Vagina (tissue), 2 donors: ENCODE measurements at regions not wholly inside any gene's neighbourhood (a gene's known extent, or its start where the extent isn't known, plus 50 kb on each side); places are given as distances from the start of the nearest gene placed in this dataset.

ENCODE experiments used
- DNase-seq, 2 donors: peaks; one replicate each; pipeline ENCODE4 v3.0.0-alpha.2; 2017; ENCODE audit errors: extremely low spot score in 2 of 2
- H3K27ac ChIP-seq: fragments of 200-600 bp; sonication (generic); one replicate; pipeline ENCODE4 v1.5.1; 2019
- H3K27me3 ChIP-seq: fragments of 200-600 bp; sonication (generic); one replicate; pipeline ENCODE4 v1.5.1; 2019
- H3K36me3 ChIP-seq, 2 donors: fragments of 200-600 bp; sonication (generic); one replicate each; pipeline ENCODE4 v1.5.1; 2017 to 2019
- H3K4me1 ChIP-seq: fragments of 200-600 bp; sonication (generic); one replicate; pipeline ENCODE4 v1.5.1; 2019
- H3K4me3 ChIP-seq, 2 donors: fragments of 200-600 bp; sonication (generic); 1 replicate in 1 of 2; 2 replicates in 1 of 2; pipeline ENCODE4 v1.5.1; 2016 to 2019
- H3K9me3 ChIP-seq: fragments of 200-600 bp; sonication (generic); one replicate; pipeline ENCODE4 v1.5.1; 2019
- POLR2A ChIP-seq, 2 donors: fragments of 450-650 bp; IDR thresholded peaks; one replicate each; pipeline ENCODE4 v1.6.1; 2017; ENCODE audit warnings: antibody characterized with exemption in 2 of 2, mild to moderate bottlenecking in 2 of 2, moderate library complexity in 2 of 2
- POLR2AphosphoS5 ChIP-seq, 2 donors: sonication (generic); formaldehyde crosslinking; IDR thresholded peaks; one replicate each; pipeline ENCODE4 v1.9.0; 2017; ENCODE audit warnings: antibody characterized with exemption in 2 of 2, mild to moderate bottlenecking in 2 of 2, low read depth in 1 of 2; ENCODE audit not compliant: insufficient read depth in 1 of 2
- intact Hi-C: fragments of 100-400 bp; cut with DNase I; formaldehyde crosslinking; loops from one replicate; pipeline ENCODE4 v1.15.1; 2023
- TF ChIP-seq, protein P1 (sequence below), 3 experiments: fragments of 450-650 bp in 2 of 3; fragments of 200-600 bp in 1 of 3; sonication (generic) in 1 of 3; IDR thresholded peaks; one replicate each; pipeline ENCODE4 v1.5.1; 2017 to 2019; ENCODE audit warnings: antibody characterized with exemption in 3 of 3, mild to moderate bottlenecking in 2 of 3, moderate library complexity in 2 of 3

GRCh38 chr6:140602431-140603248 lies 1228.2 kb upstream of the CITED2 start:
- Histone ChIP-seq H3K9me3 (no peaks in the 10 kb centered on the region), H3K27me3 (no peaks in the 10 kb centered on the region), H3K4me1 (no peaks in the 10 kb centered on the region), H3K36me3 (no peaks in the 10 kb centered on the region), H3K4me3 (no peak overlapping the region), H3K27ac (no peak overlapping the region)
- TF ChIP-seq, protein P1, sequence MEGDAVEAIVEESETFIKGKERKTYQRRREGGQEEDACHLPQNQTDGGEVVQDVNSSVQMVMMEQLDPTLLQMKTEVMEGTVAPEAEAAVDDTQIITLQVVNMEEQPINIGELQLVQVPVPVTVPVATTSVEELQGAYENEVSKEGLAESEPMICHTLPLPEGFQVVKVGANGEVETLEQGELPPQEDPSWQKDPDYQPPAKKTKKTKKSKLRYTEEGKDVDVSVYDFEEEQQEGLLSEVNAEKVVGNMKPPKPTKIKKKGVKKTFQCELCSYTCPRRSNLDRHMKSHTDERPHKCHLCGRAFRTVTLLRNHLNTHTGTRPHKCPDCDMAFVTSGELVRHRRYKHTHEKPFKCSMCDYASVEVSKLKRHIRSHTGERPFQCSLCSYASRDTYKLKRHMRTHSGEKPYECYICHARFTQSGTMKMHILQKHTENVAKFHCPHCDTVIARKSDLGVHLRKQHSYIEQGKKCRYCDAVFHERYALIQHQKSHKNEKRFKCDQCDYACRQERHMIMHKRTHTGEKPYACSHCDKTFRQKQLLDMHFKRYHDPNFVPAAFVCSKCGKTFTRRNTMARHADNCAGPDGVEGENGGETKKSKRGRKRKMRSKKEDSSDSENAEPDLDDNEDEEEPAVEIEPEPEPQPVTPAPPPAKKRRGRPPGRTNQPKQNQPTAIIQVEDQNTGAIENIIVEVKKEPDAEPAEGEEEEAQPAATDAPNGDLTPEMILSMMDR (IDR thresholded peaks at IDR 0.05) = no peak
- TF ChIP-seq POLR2A (IDR thresholded peaks at IDR 0.05) (no peak), POLR2AphosphoS5 (IDR thresholded peaks at IDR 0.05; ENCODE audit: insufficient read depth in 1 of 2, low read depth in 1 of 2) (no peak)
- intact Hi-C loops = no loop called here
- DNase-seq = no peak

DNA sequence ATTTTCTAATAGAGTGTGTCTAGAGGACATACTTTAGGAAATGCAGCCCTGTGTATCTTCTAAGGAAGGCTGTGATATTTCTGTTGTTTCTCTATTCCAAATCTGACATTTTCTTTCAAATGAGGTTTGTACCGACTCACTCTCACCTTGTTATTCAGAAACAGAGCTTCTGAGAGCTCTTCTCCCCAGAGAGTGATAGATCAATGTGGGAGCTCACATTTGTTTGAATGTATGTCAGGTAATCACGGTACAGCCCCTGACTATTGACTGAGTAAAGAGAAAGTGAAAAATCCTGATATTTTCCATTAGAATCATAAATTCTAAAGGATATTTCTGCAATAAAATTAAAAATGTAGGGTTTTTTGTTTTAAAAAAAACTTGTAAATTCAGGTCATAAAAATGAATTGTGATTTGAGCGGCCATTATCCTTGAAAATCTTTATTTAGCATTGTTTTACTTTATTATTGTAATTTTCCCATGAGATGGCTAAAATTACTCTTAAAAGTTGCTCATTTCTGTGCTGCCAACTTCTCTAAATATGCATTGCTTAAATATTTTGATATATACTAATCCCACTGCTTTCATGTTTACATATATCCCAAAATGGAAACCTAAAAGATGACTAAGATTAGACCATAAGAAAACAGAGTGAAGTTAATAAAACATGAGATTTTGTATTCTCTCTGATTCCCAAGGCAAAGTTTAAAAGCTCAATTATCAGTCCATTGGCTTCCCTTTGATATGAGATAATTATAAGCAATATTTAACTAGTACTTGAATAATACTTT lies 1226.8 kb upstream of the CITED2 start:
- H3K27ac ChIP-seq = no peak overlapping the region
- H3K4me3 ChIP-seq = no peak overlapping the region
- H3K36me3 ChIP-seq = no peaks in the 10 kb centered on the region
- no peak for DNase-seq
- no peaks in the 10 kb centered on the region for H3K4me1 ChIP-seq
- H3K9me3 ChIP-seq = no peaks in the 10 kb centered on the region
- intact Hi-C loops = no loop called here
- no peaks in the 10 kb centered on the region for H3K27me3 ChIP-seq
- TF ChIP-seq, protein P1 (IDR thresholded peaks at IDR 0.05) = no peak
- no peak for TF ChIP-seq POLR2A (IDR thresholded peaks at IDR 0.05)
- no peak for TF ChIP-seq POLR2AphosphoS5 (IDR thresholded peaks at IDR 0.05; ENCODE audit: insufficient read depth in 1 of 2, low read depth in 1 of 2)

- no peak overlapping the region for H3K4me3 ChIP-seq
- no peaks in the 10 kb centered on the region for H3K27me3 ChIP-seq
- no peak overlapping the region for H3K27ac ChIP-seq
- intact Hi-C loops = no loop called here
- DNase-seq = no peak
- TF ChIP-seq POLR2AphosphoS5 (IDR thresholded peaks at IDR 0.05; ENCODE audit: insufficient read depth in 1 of 2, low read depth in 1 of 2) (no peak), POLR2A (IDR thresholded peaks at IDR 0.05) (no peak)
- TF ChIP-seq, protein P1 (IDR thresholded peaks at IDR 0.05) = no peak
- no peaks in the 10 kb centered on the region for H3K36me3 ChIP-seq
- no peaks in the 10 kb centered on the region for H3K9me3 ChIP-seq
- H3K4me1 ChIP-seq = no peaks in the 10 kb centered on the region
Measured at GRCh38 chr6:140599916-140600315, 1225.5 kb upstream of the CITED2 start.

GRCh38 chr6:140597181-140597580 lies 1222.7 kb upstream of the CITED2 start:
- H3K4me3 ChIP-seq = no peak overlapping the region
- no peaks in the 10 kb centered on the region for H3K36me3 ChIP-seq
- no peak for DNase-seq
- H3K27me3 ChIP-seq = no peaks in the 10 kb centered on the region
- no peaks in the 10 kb centered on the region for H3K4me1 ChIP-seq
- intact Hi-C loops = no loop called here
- no peak for TF ChIP-seq POLR2A (IDR thresholded peaks at IDR 0.05)
- no peak overlapping the region for H3K27ac ChIP-seq
- H3K9me3 ChIP-seq = no peaks in the 10 kb centered on the region

DNA sequence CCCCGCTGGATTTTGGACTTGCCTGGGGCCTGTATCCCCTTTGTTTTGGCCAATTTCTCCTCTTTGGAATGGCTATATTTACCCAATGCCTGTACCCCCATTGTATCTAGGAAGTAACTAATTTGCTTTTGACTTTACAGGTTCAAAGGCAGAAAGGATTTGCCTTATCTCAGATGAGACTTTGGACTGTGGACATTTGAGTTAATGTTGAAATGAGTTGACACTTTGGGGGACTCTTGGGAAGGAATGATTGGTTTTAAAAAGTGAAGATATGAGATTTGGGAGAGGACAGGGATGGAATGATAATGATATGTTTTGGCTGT lies 1220.3 kb upstream of the CITED2 start:
- Histone ChIP-seq H3K4me1 (no peaks in the 10 kb centered on the region), H3K27me3 (no peaks in the 10 kb centered on the region), H3K36me3 (no peaks in the 10 kb centered on the region), H3K9me3 (no peaks in the 10 kb centered on the region), H3K4me3 (no peak overlapping the region), H3K27ac (no peak overlapping the region)
- intact Hi-C loops = no loop called here
- no peak for DNase-seq
- TF ChIP-seq POLR2AphosphoS5 (IDR thresholded peaks at IDR 0.05; ENCODE audit: insufficient read depth in 1 of 2, low read depth in 1 of 2) (no peak), POLR2A (IDR thresholded peaks at IDR 0.05) (no peak)
- TF ChIP-seq, protein P1 (IDR thresholded peaks at IDR 0.05) = no peak
